Gastroesophageal sphincter (tissue), 3 donors: ENCODE measurements at regions not wholly inside any gene's neighbourhood (a gene's known extent, or its start where the extent isn't known, plus 50 kb on each side); places are given as distances from the start of the nearest gene placed in this dataset.

Experiments used
- CTCF ChIP-seq, 4 experiments: fragments of 200-600 bp in 2 of 4; fragments of 450-650 bp in 2 of 4; sonication (generic) in 1 of 4; IDR thresholded peaks; one replicate each; pipeline ENCODE4 v1.5.1; 2017 to 2019; ENCODE audit warnings: antibody characterized with exemption in 4 of 4, mild to moderate bottlenecking in 2 of 4, moderate library complexity in 2 of 4
- EP300 ChIP-seq: sonication (generic); formaldehyde crosslinking; IDR thresholded peaks from one replicate; pipeline ENCODE4 v1.6.1; 2017; ENCODE audit warnings: antibody characterized with exemption, mild to moderate bottlenecking
- POLR2A ChIP-seq, 2 donors: fragments of 450-650 bp; IDR thresholded peaks; one replicate each; pipeline ENCODE4 v1.6.1; 2017; ENCODE audit warnings: antibody characterized with exemption in 2 of 2, mild to moderate bottlenecking in 2 of 2, moderate library complexity in 1 of 2

- no peak for TF ChIP-seq POLR2A (IDR thresholded peaks at IDR 0.05)
- TF ChIP-seq CTCF (IDR thresholded peaks at IDR 0.05), result no peak
- TF ChIP-seq EP300, result no peak
Observed at GRCh38 chr6:71476371-71476770, 187.8 kb downstream of the OGFRL1 start.
